HEK293 (cell line): ENCODE measurements at regions not wholly inside any gene's neighbourhood (a gene's known extent, or its start where the extent isn't known, plus 50 kb on each side); places are given as distances from the start of the nearest gene placed in this dataset.

Experiments
- REST ChIP-seq: fragments of 450-650 bp; formaldehyde crosslinking; IDR thresholded peaks from 2 replicates; pipeline ENCODE4 v1.5.1; 2016; ENCODE audit warnings: missing biosample characterization, missing genetic modification characterization
- YY1 ChIP-seq: fragments of 450-650 bp; formaldehyde crosslinking; IDR thresholded peaks from 2 replicates; pipeline ENCODE4 v1.5.1; 2018; ENCODE audit warnings: missing biosample characterization, missing genetic modification characterization
- ZBTB1 ChIP-seq: fragments of 450-650 bp; formaldehyde crosslinking; IDR thresholded peaks from 2 replicates; pipeline ENCODE4 v1.5.1; 2016; ENCODE audit warnings: missing biosample characterization, missing genetic modification characterization
- ZNF529 ChIP-seq: fragments of 450-650 bp; formaldehyde crosslinking; IDR thresholded peaks from 2 replicates; pipeline ENCODE4 v1.5.1; 2017; ENCODE audit warnings: missing genetic modification characterization, missing biosample characterization; ENCODE audit not compliant: insufficient replicate concordance

- TF ChIP-seq ZBTB1 (tag by site-specific recombination): no peak
- TF ChIP-seq REST (tag by site-specific recombination): no peak
- no peak for TF ChIP-seq YY1 (tag by site-specific recombination)
- TF ChIP-seq ZNF529 (tag by site-specific recombination): no peak
Observed at GRCh38 chr4:177177541-177178081, 132.1 kb upstream of the NEIL3 start.
